Endothelial cell of umbilical vein (primary cell): ENCODE measurements at regions not wholly inside any gene's neighbourhood (a gene's known extent, or its start where the extent isn't known, plus 50 kb on each side); places are given as distances from the start of the nearest gene placed in this dataset.
"Not testable (repeated sequence)": the region's sequence is repeated elsewhere in the genome, so short reads cannot be mapped to it uniquely, and the experiment has no call there.

Experiments used
- BruUV-seq: library from RNA; stranded (reverse); fragments of 400-500 nt; replicated peaks from 2 replicates; lab custom pipeline; 2021; lab: Mats Ljungman, UMichigan
- CTCF ChIA-PET: fragments of 300-600, 350-600 bp; sonication (Branson Sonifier 250); formaldehyde crosslinking; loops from one replicate; lab custom pipeline; 2021; ENCODE audit warnings: antibody characterized with exemption, inconsistent platforms; lab: Charles Lee
- POLR2A ChIA-PET: fragments of 300-600, 350-600 bp; sonication (Branson Sonifier 250); formaldehyde crosslinking; loops from one replicate; lab custom pipeline; 2021; ENCODE audit warnings: antibody characterized with exemption, inconsistent platforms; lab: Charles Lee
- DNase-seq: peaks from one replicate; pipeline ENCODE4 v3.0.0-alpha.2; 2011; ENCODE audit warnings: low read depth, low spot score
- FAIRE-seq: peaks from 2 replicates; lab custom pipeline; 2011; peaks lifted over from hg19 to GRCh38; lab: Jason Lieb, UNC
- H2AFZ ChIP-seq: 2 replicates; pipeline ENCODE4 v1.6.0; 2012; ENCODE audit warnings: low read depth, low read length, control low read depth, inconsistent platforms
- H3K27ac ChIP-seq: 2 replicates; pipeline ENCODE4 v1.5.1; 2011; ENCODE audit warnings: low read depth, mild to moderate bottlenecking, control low read depth, low read length, moderate library complexity; ENCODE audit not compliant: insufficient read depth
- H3K27me3 ChIP-seq, 2 experiments: 2 replicates each; pipeline versions ENCODE4 v1.6.0 to v1.6.1; 2011; ENCODE audit warnings: low read length in 2 of 2, mixed read lengths in 1 of 2; ENCODE audit not compliant: control insufficient read depth in 2 of 2, insufficient read depth in 2 of 2
- H3K36me3 ChIP-seq, 2 experiments: 2 replicates in 1 of 2; 3 replicates in 1 of 2; pipeline ENCODE4 v1.5.1; 2011; ENCODE audit warnings: low read length in 2 of 2, mild to moderate bottlenecking in 1 of 2, moderate library complexity in 1 of 2; ENCODE audit not compliant: control insufficient read depth in 2 of 2, insufficient read depth in 2 of 2; ENCODE audit errors: extremely low read depth in 1 of 2
- H3K4me1 ChIP-seq: 3 replicates; pipeline ENCODE4 v1.5.1; 2011; ENCODE audit warnings: mild to moderate bottlenecking, low read length; ENCODE audit not compliant: control insufficient read depth, insufficient read depth; ENCODE audit errors: extremely low read depth
- H3K4me2 ChIP-seq: 2 replicates; pipeline ENCODE4 v1.6.1; 2011; ENCODE audit warnings: low read length, control low read depth, mixed read lengths; ENCODE audit not compliant: insufficient read depth
- H3K4me3 ChIP-seq, 3 experiments: fragments of 200-600 bp in 1 of 3; sonication (generic), shearing (Covaris generic) in 1 of 3; replicated peaks in 1 of 3; 2 replicates each; pipeline ENCODE4 v1.5.1; 2011 to 2016; ENCODE audit warnings: control low read depth in 3 of 3, low read length in 3 of 3, mild to moderate bottlenecking in 2 of 3, inconsistent platforms in 1 of 3, low read depth in 1 of 3, moderate library complexity in 1 of 3; ENCODE audit not compliant: insufficient read depth in 1 of 3
- H3K79me2 ChIP-seq: 2 replicates; pipeline ENCODE4 v1.6.0; 2012; ENCODE audit warnings: low read length, inconsistent platforms; ENCODE audit not compliant: control insufficient read depth, insufficient read depth
- H3K9ac ChIP-seq: replicated peaks from 2 replicates; pipeline ENCODE3; 2011; ENCODE audit warnings: low read length, control low read depth; ENCODE audit not compliant: insufficient read depth; ENCODE audit errors: extremely low read depth
- H3K9me1 ChIP-seq: replicated peaks from 3 replicates; pipeline ENCODE4 v1.6.0; 2011; ENCODE audit warnings: mild to moderate bottlenecking, low read length; ENCODE audit not compliant: control insufficient read depth, insufficient read depth; ENCODE audit errors: extremely low read depth
- H3K9me3 ChIP-seq: replicated peaks from 2 replicates; pipeline ENCODE4 v1.5.1; 2012; ENCODE audit warnings: low read length, inconsistent platforms; ENCODE audit not compliant: control insufficient read depth, insufficient read depth
- H4K20me1 ChIP-seq: replicated peaks from 2 replicates; pipeline ENCODE3; 2011; ENCODE audit warnings: mild to moderate bottlenecking, low read length; ENCODE audit not compliant: control insufficient read depth, insufficient read depth; ENCODE audit errors: extremely low read depth
- dilution Hi-C: fragments of 300-500 bp; cut with MboI; formaldehyde crosslinking; loops from one replicate; pipeline ENCODE4 v1.15.0; 2019; ENCODE audit warnings: low sequenced_read_pairs; ENCODE audit not compliant: extremely low pct_ligation_motif_present
- intact Hi-C: fragments of 100-400 bp; cut with micrococcal nuclease; formaldehyde crosslinking; loops from one replicate; pipeline ENCODE4 v1.10.0; 2022

DNA sequence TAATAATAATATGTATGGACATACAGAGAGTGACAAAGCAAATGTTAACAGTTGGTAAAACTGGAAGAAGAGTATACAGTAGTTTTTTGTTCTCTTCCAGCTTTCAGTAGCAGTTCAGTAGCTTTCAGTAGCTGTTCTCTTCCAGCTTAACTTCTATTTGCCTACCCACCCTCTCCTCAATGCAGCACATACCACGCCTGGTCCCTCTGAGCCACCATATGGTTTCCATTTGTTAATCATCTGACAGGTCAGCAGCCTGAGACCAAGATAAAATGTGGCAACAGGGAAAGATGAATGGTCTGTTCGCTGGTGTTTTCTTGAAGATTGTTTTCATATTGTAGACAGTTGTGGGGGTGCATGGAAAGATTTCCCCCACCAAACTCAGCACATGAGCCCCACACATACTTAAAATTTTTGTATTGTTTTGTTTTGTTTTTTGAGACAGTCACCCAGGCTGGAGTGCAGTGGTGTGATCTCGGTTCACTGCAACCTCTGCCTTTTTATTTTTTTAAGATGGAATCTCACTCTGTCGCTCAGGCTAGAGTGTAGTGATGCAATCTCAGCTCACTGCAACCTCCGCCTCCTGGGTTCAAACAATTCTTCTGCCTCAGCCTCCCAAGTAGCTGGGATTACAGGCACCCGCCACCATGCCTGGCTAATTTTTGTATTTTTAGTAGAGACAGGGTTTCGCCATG lies 56.8 kb downstream of the ATP6V0E2 start:
- H3K9ac ChIP-seq, POLR2A ChIA-PET, H2AFZ ChIP-seq, H3K4me1 ChIP-seq, H3K27me3 ChIP-seq, H3K4me2 ChIP-seq, intact Hi-C loops, H3K9me1 ChIP-seq, H3K9me3 ChIP-seq, CTCF ChIA-PET, H3K4me3 ChIP-seq, dilution Hi-C loops, H3K36me3 ChIP-seq, H3K27ac ChIP-seq, H4K20me1 ChIP-seq, DNase-seq, FAIRE-seq, H3K79me2 ChIP-seq, BruUV-seq: not testable (repeated sequence)

DNA sequence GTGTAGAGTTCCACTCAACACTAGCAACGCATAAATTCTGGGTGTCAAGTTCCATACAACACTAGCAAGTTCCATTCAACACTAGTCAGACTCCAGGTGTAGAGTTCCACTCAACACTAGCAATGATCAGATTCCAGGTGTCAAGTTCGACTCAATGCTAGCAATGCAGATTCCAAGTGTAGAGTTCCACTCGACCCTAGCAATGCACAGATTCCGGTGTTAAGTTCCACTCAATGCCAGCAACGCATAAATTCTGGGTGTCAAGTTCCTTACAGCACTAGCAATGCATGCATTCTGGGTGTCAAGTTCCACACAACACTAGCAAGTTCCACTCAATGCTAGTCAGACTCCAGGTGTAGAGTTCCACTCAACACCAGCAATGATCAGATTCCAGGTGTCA lies 60.0 kb downstream of the ATP6V0E2 start:
- H3K79me2 ChIP-seq, H3K9me3 ChIP-seq, CTCF ChIA-PET, POLR2A ChIA-PET, H3K36me3 ChIP-seq, H3K4me3 ChIP-seq, H3K27ac ChIP-seq, H3K4me2 ChIP-seq, H3K9me1 ChIP-seq, dilution Hi-C loops, BruUV-seq, H3K27me3 ChIP-seq, H3K9ac ChIP-seq, H2AFZ ChIP-seq, FAIRE-seq, H3K4me1 ChIP-seq, DNase-seq, H4K20me1 ChIP-seq, intact Hi-C loops: not testable (repeated sequence)

DNA sequence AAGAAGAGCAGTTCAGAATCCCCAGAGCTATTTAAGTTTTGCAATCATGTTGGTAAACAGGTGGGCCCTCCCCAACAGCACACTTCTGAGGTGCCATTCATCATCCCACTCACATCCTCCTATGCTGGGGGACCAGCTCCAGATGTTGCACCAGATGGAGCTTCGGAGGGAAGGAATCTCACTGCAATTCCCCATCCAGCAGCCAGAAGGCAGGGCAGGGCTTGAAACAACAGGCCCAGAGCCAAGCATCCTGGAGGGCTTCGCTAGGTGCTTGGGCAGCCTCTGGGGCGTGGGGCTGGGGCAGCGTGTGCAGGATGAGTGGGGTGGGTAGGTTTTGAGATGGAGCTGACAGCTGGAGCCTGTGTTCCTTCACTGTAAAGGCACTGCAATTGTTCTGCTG lies 73.6 kb downstream of the ATP6V0E2 start:
- H3K36me3 ChIP-seq, H3K4me1 ChIP-seq, DNase-seq, H3K79me2 ChIP-seq, FAIRE-seq, H3K9me1 ChIP-seq, H3K27ac ChIP-seq, dilution Hi-C loops, H3K4me2 ChIP-seq, H3K4me3 ChIP-seq, POLR2A ChIA-PET, H2AFZ ChIP-seq, H3K9me3 ChIP-seq, H4K20me1 ChIP-seq, H3K27me3 ChIP-seq, H3K9ac ChIP-seq, BruUV-seq, intact Hi-C loops: not testable (repeated sequence)
- CTCF ChIA-PET = interaction anchor here (0.6 kb wide), 1 partner anchor 502 kb away, joined by 3 read pairs; no protein-coding TSS in a partner anchor

DNA sequence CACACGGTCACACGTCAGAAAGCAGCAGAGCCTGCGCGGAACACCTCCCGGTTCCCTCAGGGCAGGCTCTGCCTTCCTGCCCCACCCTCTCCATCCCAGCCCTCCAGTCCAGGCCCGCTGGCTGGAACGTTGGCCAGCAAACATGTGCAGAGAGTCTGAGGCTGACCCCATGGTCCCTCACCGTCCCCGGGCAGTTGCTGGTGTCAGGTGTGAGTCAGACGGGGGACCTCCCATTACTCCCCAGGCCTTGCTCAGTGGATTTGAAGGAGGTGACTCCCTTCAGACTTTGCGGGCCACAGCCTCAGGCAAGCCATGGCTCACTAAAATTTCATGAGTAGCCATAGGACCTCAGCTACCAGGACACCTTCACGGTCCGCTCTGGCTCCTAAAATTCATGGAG lies 74.7 kb downstream of the ATP6V0E2 start:
- H3K9me1 ChIP-seq, FAIRE-seq, POLR2A ChIA-PET: not testable (repeated sequence)

More for the DNA sequence above, 74.7 kb downstream of the ATP6V0E2 start:
- CTCF ChIA-PET, dilution Hi-C loops, H4K20me1 ChIP-seq, H3K36me3 ChIP-seq, BruUV-seq, H3K4me3 ChIP-seq, H3K4me2 ChIP-seq, H3K79me2 ChIP-seq, intact Hi-C loops, H3K27ac ChIP-seq, H3K4me1 ChIP-seq, DNase-seq, H3K9me3 ChIP-seq, H3K9ac ChIP-seq, H3K27me3 ChIP-seq, H2AFZ ChIP-seq: not testable (repeated sequence)
